H9 (cell line): ENCODE measurements at regions not wholly inside any gene's neighbourhood (a gene's known extent, or its start where the extent isn't known, plus 50 kb on each side); places are given as distances from the start of the nearest gene placed in this dataset.

ENCODE experiments used
- DNase-seq: peaks from one replicate; pipeline ENCODE4 v3.0.0-alpha.2; 2017
- H2AFZ ChIP-seq: one replicate; pipeline ENCODE4 v1.6.1; 2013; ENCODE audit warnings: mild to moderate bottlenecking, low read length, control low read depth, moderate library complexity
- H2AK5ac ChIP-seq: 2 replicates; pipeline ENCODE4 v1.6.1; 2013; ENCODE audit warnings: low read length, control low read depth, mixed read lengths; ENCODE audit not compliant: insufficient read length
- H2BK120ac ChIP-seq: one replicate; pipeline ENCODE4 v1.6.1; 2013; ENCODE audit warnings: low read depth, mild to moderate bottlenecking, low read length, control low read depth, inconsistent platforms; ENCODE audit not compliant: poor library complexity, severe bottlenecking
- H2BK12ac ChIP-seq: 2 replicates; pipeline ENCODE4 v1.6.1; 2013; ENCODE audit warnings: low read length, control low read depth, mixed read lengths, low read depth; ENCODE audit not compliant: insufficient read length
- H2BK15ac ChIP-seq: 2 replicates; pipeline ENCODE4 v1.6.1; 2013; ENCODE audit warnings: low read depth, low read length, control low read depth
- H2BK20ac ChIP-seq: one replicate; pipeline ENCODE4 v1.6.1; 2013; ENCODE audit warnings: low read depth, mild to moderate bottlenecking, low read length, control low read depth, inconsistent platforms; ENCODE audit not compliant: poor library complexity, severe bottlenecking
- H2BK5ac ChIP-seq: 2 replicates; pipeline ENCODE4 v1.6.1; 2013; ENCODE audit warnings: low read length, control low read depth, mixed read lengths; ENCODE audit not compliant: insufficient read length
- H3K14ac ChIP-seq: 2 replicates; pipeline ENCODE4 v1.6.1; 2013; ENCODE audit warnings: low read length, control low read depth; ENCODE audit not compliant: insufficient read depth
- H3K18ac ChIP-seq: 2 replicates; pipeline ENCODE4 v1.6.1; 2013; ENCODE audit warnings: low read depth, mild to moderate bottlenecking, mixed read lengths, low read length, control low read depth; ENCODE audit not compliant: insufficient read length
- H3K23ac ChIP-seq: 2 replicates; pipeline ENCODE4 v1.6.1; 2013; ENCODE audit warnings: low read length, control low read depth, mixed read lengths, low read depth; ENCODE audit not compliant: insufficient read length
- H3K23me2 ChIP-seq: 2 replicates; pipeline ENCODE4 v1.6.1; 2013; ENCODE audit warnings: low read depth, mild to moderate bottlenecking, mixed read lengths, low read length, control low read depth; ENCODE audit not compliant: insufficient read length, poor library complexity, severe bottlenecking
- H3K27ac ChIP-seq: 2 replicates; pipeline ENCODE4 v1.5.1; 2013; ENCODE audit warnings: low read length, control low read depth, mixed read lengths, low read depth; ENCODE audit not compliant: insufficient read length
- H3K27me3 ChIP-seq: 2 replicates; pipeline ENCODE4 v1.6.1; 2013; ENCODE audit warnings: low read length, control low read depth, inconsistent platforms; ENCODE audit not compliant: insufficient read depth
- H3K4ac ChIP-seq: 2 replicates; pipeline ENCODE4 v1.6.1; 2013; ENCODE audit warnings: low read depth, mild to moderate bottlenecking, control low read depth, inconsistent platforms, low read length, moderate library complexity
- H3K4me1 ChIP-seq: 2 replicates; pipeline ENCODE4 v1.6.1; 2013; ENCODE audit warnings: low read length, control low read depth, inconsistent platforms; ENCODE audit not compliant: insufficient read depth
- H3K4me2 ChIP-seq: 2 replicates; pipeline ENCODE4 v1.6.1; 2013; ENCODE audit warnings: low read length, control low read depth, mixed read lengths; ENCODE audit not compliant: insufficient read length, insufficient read depth
- H3K56ac ChIP-seq: 2 replicates; pipeline ENCODE4 v1.6.1; 2013; ENCODE audit warnings: low read depth, mild to moderate bottlenecking, mixed read lengths, low read length, control low read depth; ENCODE audit not compliant: insufficient read length
- H3K79me1 ChIP-seq: 2 replicates; pipeline ENCODE4 v1.6.1; 2013; ENCODE audit warnings: low read depth, mild to moderate bottlenecking, moderate library complexity, low read length, control low read depth, inconsistent platforms; ENCODE audit not compliant: insufficient read depth, poor library complexity, severe bottlenecking
- H3K79me2 ChIP-seq: 2 replicates; pipeline ENCODE4 v1.6.1; 2013; ENCODE audit warnings: low read length, control low read depth, inconsistent platforms; ENCODE audit not compliant: insufficient read depth
- H3K9ac ChIP-seq: 2 replicates; pipeline ENCODE4 v1.6.1; 2013; ENCODE audit warnings: low read length, control low read depth, mixed read lengths; ENCODE audit not compliant: insufficient read length; ENCODE audit errors: extremely low read depth
- H3K9me3 ChIP-seq: one replicate; pipeline ENCODE4 v1.6.1; 2013; ENCODE audit warnings: low read depth, low read length, inconsistent platforms; ENCODE audit not compliant: control insufficient read depth
- H3T11ph ChIP-seq: one replicate; pipeline ENCODE4 v1.6.1; 2013; ENCODE audit warnings: mild to moderate bottlenecking, low read length, control low read depth, inconsistent platforms
- H4K20me1 ChIP-seq: one replicate; pipeline ENCODE4 v1.6.1; 2013; ENCODE audit not compliant: control insufficient read depth, insufficient read length, insufficient read depth
- H4K5ac ChIP-seq: 2 replicates; pipeline ENCODE4 v1.6.1; 2013; ENCODE audit warnings: low read depth, mild to moderate bottlenecking, mixed read lengths, low read length, control low read depth; ENCODE audit not compliant: insufficient read length
- H4K8ac ChIP-seq: replicated peaks from 2 replicates; pipeline ENCODE4 v1.6.1; 2013; ENCODE audit warnings: low read length, control low read depth, mixed read lengths, low read depth; ENCODE audit not compliant: insufficient read length
- H4K91ac ChIP-seq: 2 replicates; pipeline ENCODE4 v1.6.1; 2013; ENCODE audit warnings: low read depth, mild to moderate bottlenecking, moderate library complexity, mixed read lengths, low read length, control low read depth; ENCODE audit not compliant: insufficient read length
- H3K27ac Mint-ChIP-seq, 3 experiments: 2 replicates in 2 of 3; 3 replicates in 1 of 3; pipeline ENCODE4 v1.8.0; 2020 to 2021; ENCODE audit warnings: mixed read lengths in 3 of 3, mild to moderate bottlenecking in 1 of 3, moderate library complexity in 1 of 3
- H3K27me3 Mint-ChIP-seq: 2 replicates; pipeline ENCODE4 v1.8.0; 2021; ENCODE audit warnings: low read depth, mild to moderate bottlenecking, moderate library complexity, mixed read lengths
- H3K36me3 Mint-ChIP-seq, 3 experiments: 2 replicates in 2 of 3; 3 replicates in 1 of 3; pipeline ENCODE4 v1.8.0; 2020 to 2021; ENCODE audit warnings: low read depth in 3 of 3, mixed read lengths in 3 of 3; ENCODE audit not compliant: insufficient read depth in 1 of 3
- H3K4me1 Mint-ChIP-seq, 2 experiments: 2 replicates each; pipeline ENCODE4 v1.8.0; 2020; ENCODE audit warnings: mixed read lengths in 2 of 2
- H3K4me3 Mint-ChIP-seq, 2 experiments: 2 replicates in 1 of 2; 3 replicates in 1 of 2; pipeline ENCODE4 v1.8.0; 2020 to 2021; ENCODE audit warnings: mild to moderate bottlenecking in 2 of 2, mixed read lengths in 2 of 2, moderate library complexity in 1 of 2
- H3K9me3 Mint-ChIP-seq, 2 experiments: 2 replicates in 1 of 2; 3 replicates in 1 of 2; pipeline ENCODE4 v1.8.0; 2020; ENCODE audit warnings: mild to moderate bottlenecking in 2 of 2, mixed read lengths in 2 of 2, moderate library complexity in 1 of 2
- CTCF ChIP-seq: fragments of 200-600 bp; sonication (generic); conservative IDR thresholded peaks from 3 replicates; pipeline ENCODE4 v1.8.0; 2021; ENCODE audit warnings: antibody characterized with exemption, mild to moderate bottlenecking
- WGBS: extraction: QIAGEN DNeasy Blood & Tissue Kit; methylation state at CpG from one replicate; pipeline ENCODE4 v1.1.7; 2013; ENCODE audit warnings: missing lambda C conversion rate, low lambda C conversion rate, mixed read lengths; ENCODE audit not compliant: insufficient read length; ENCODE audit errors: extremely low coverage; 5-methylcytosine and 5-hydroxymethylcytosine counted together

GRCh38 chr4:54393243-54393642 is 164.2 kb downstream of the PDGFRA start:
- no peak overlapping the region for H3K56ac ChIP-seq

More at GRCh38 chr4:54393243-54393642, 164.2 kb downstream of the PDGFRA start:
- Histone ChIP-seq H3T11ph (no peak overlapping the region), H3K4me1 (no peaks in the 10 kb centered on the region), H3K23me2 (no peaks in the 10 kb centered on the region), H2BK5ac (no peak overlapping the region), H3K79me2 (no peaks in the 10 kb centered on the region), H3K14ac (no peak overlapping the region), H3K9ac (no peak overlapping the region), H2BK12ac (no peak overlapping the region), H2AFZ (no peak overlapping the region), H3K4me2 (no peak overlapping the region), H4K5ac (no peak overlapping the region), H3K9me3 (no peaks in the 10 kb centered on the region), H3K79me1 (no peaks in the 10 kb centered on the region), H4K8ac (no peak overlapping the region), H2AK5ac (no peak overlapping the region), H2BK15ac (no peak overlapping the region), H3K27ac (no peak overlapping the region), H3K4ac (no peak overlapping the region), H4K91ac (no peak overlapping the region), H4K20me1 (no peaks in the 10 kb centered on the region), H3K18ac (no peak overlapping the region), H2BK120ac (no peak overlapping the region), H3K23ac (no peak overlapping the region), H2BK20ac (no peak overlapping the region), H3K27me3 (no peaks in the 10 kb centered on the region)
- Mint-ChIP-seq H3K27me3 (no peaks in the 10 kb centered on the region; the same call in 1 of the 2 replicates), H3K4me1 (peaks cover 0 to 8% of the 10 kb centered on the region in 2 experiments; a peak in 2 of 4 replicates), H3K9me3 (peaks cover 4% of the 10 kb centered on the region in 2 experiments; a peak in 4 of 5 replicates), H3K36me3 (no peaks in the 10 kb centered on the region), H3K27ac (no peak overlapping the region), H3K4me3 (no peak overlapping the region)
- WGBS = no CpG with 5 or more reads among the region's 4 CpGs
- DNase-seq = no peak
- no peak for TF ChIP-seq CTCF
